ENCODE measurements at regions not wholly inside any gene's neighbourhood (a gene's known extent, or its start where the extent isn't known, plus 50 kb on each side); places are given as distances from the start of the nearest gene placed in this dataset.
"Not testable (repeated sequence)": the region's sequence is repeated elsewhere in the genome, so short reads cannot be mapped to it uniquely, and the experiment has no call there.

GRCh38 chr2:87410371-87410770 lies 337.5 kb upstream of the PLGLB2 start:
- DNase-seq (ENCODE audit: low spot score) = not testable (repeated sequence)

- not testable (repeated sequence) for DNase-seq (ENCODE audit: low spot score)
Measured at GRCh38 chr2:87412036-87412820, 335.7 kb upstream of the PLGLB2 start.

- not testable (repeated sequence) for DNase-seq (ENCODE audit: low spot score)
Measured at GRCh38 chr2:87414331-87414730, 333.6 kb upstream of the PLGLB2 start.

DNA sequence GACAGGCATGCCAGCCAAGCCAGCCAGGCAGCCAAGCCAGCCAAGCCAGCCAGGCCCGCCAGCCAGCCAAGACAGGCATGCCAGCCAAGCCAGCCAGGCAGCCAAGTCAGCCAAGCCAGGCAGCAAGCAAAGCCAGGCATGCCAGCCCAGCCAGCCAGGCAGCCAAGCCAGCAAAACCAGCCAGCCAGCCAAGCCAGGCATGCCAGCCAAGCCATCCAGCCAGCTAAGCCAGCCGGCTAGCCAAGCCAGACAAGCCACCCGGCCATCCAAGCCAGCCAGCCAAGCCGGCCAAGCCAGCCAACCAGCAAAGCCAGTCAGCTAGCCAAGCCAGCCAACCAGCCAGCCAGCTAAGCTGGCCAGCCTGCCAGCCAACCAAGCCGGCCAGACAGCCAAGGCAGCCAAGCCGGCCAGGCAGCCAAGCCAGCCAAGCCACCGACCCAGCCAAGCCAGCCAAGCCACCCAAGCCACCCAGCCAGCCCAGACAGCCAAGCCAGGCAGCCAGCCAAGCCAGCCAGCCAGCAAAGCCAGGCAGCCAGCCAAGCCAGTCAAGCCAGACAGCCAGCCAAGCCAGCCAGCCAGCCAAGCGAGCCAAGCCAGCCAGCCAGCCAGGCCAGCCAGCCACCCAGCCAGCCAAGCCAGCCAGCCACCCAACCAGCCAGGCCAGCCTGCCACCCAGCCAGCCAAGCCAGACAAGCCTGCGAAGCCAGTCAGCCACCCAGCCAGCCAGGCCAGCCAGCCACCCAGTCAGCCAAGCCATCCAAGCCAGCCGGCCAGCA lies 332.9 kb upstream of the PLGLB2 start:
- DNase-seq (ENCODE audit: low spot score) = not testable (repeated sequence)

GRCh38 chr2:87415586-87416265 lies 332.2 kb upstream of the PLGLB2 start:
- peak; percentile 0 for DNase-seq (ENCODE audit: low spot score)

GRCh38 chr2:87416266-87416592 lies 331.7 kb upstream of the PLGLB2 start:
- peak; percentile 0 for DNase-seq (ENCODE audit: low spot score)

- DNase-seq (ENCODE audit: low spot score) = not testable (repeated sequence)
Measured at GRCh38 chr2:87417147-87417546, 330.7 kb upstream of the PLGLB2 start.

DNA sequence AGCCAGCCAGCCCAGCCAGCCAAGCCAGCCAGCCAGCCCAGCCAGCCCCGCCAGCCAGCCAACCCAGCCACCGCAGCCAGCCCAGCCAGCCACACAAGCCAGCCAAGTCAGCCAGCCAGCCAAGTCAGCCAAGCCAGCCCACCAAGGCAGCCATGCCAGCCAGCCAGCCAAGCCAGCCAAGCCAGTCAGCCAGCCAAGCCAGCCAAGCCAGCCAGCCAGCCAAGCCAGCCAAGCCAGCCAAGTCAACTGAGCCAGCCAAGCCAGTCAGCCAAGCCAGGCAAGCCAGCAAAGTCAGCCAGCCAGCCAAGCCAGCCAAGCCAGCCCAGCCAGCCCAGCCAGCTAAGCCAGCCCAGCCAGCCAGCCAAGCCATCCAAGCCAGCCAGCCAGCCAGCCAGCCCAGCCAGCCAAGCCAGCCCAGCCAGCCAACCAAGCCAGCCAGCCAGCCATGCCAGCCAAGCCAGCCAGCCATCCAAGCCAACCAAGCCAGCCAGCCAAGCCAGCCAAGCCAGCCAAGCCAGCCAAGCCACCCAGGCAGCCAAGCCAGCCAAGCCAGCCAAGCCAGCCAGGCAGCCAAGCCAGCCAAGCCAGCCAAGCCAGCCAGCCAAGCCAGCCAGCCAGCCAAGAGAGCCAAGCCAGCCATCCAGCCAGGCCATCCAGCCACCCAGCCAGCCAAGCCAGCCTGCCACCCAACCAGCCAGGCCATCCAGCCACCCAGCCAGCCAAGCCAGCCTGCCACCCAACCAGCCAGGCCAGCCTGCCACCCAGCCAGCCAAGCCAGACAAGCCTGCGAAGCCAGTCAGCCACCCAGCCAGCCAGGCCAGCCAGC lies 329.9 kb upstream of the PLGLB2 start:
- not testable (repeated sequence) for DNase-seq (ENCODE audit: low spot score)

GRCh38 chr2:87418823-87419822 lies 328.8 kb upstream of the PLGLB2 start:
- DNase-seq (ENCODE audit: low spot score) = not testable (repeated sequence)

GRCh38 chr2:87419980-87420379 lies 327.9 kb upstream of the PLGLB2 start:
- not testable (repeated sequence) for DNase-seq (ENCODE audit: low spot score)

DNA sequence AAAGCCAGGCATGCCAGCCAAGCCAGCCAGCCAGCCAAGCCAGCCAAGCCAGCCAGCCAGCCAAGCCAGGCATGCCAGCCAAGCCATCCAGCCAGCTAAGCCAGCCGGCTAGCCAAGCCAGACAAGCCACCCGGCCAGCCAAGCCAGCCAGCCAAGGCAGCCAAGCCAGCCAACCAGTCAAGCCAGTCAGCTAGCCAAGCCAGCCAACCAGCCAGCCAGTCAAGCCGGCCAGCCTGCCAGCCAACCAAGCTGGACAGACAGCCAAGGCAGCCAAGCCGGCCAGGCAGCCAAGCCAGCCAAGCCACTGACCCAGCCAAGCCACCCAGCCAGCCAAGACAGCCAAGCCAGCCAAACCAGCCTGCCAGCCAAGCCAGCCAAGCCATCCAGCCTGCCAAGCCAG lies 326.9 kb upstream of the PLGLB2 start:
- DNase-seq (ENCODE audit: low spot score) = not testable (repeated sequence)

DNA sequence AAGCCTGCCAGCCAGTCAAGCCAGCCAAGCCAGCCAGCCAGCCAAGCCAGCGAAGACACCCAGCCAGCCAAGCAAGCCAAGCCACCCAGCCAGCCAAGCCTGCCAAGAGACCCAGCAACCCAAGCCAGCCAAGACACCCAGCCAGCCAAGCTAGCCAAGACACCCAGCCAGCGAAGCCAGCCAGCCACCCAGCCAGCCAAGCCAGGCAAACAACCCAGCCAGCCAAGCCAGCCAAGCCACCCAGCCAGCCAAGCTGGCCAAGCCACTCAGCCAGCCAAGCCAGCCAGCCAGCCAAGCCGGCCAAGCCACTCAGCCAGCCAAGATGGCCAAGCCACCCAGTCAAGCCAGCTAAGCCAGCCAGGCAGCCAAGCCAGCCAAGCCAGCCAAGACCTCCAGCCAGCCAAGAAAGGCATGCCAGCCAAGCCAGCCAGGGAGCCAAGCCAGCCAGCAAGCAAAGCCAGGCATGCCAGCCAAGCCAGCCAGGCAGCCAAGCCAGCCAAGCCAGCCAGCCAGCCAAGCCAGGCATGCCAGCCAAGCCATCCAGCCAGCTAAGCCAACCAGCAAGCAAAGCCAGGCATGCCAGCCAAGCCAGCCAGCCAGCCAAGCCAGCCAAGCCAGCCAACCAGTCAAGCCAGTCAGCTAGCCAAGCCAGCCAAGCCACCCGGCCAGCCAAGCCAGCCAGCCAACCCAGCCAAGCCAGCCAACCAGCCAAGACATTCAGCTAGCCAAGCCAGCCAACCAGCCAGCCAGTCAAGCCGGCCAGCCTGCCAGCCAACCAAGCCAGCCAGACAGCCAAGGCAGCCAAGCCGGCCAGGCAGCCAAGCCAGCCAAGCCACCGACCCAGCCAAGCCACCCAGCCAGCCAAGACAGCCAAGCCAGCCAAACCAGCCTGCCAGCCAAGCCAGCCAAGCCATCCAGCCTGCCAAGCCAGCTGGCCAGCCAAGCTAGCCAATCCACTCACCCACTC lies 323.8 kb upstream of the PLGLB2 start:
- not testable (repeated sequence) for DNase-seq (ENCODE audit: low spot score)

DNA sequence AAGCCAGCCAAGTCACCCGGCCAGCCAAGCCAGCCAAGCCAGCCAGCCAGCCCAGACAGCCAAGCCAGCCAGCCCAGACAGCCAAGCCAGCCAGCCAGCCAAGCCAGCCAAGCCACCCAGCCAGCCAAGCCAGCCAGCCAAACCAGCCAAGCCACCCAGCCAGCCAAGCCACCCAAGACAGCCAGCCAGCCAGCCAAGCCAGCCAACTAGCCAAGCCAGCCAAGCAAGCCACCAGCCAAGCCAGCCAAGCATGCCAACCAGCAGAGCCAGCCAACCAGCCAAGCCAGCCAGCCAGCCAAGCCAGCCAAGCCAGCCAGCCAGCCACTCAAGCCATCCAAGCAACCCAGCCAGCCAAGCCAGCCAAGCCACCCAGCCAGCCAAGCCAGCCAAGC lies 323.1 kb upstream of the PLGLB2 start:
- DNase-seq (ENCODE audit: low spot score) = not testable (repeated sequence)

GRCh38 chr2:87425191-87425590 lies 322.7 kb upstream of the PLGLB2 start:
- DNase-seq (ENCODE audit: low spot score) = not testable (repeated sequence)

DNA sequence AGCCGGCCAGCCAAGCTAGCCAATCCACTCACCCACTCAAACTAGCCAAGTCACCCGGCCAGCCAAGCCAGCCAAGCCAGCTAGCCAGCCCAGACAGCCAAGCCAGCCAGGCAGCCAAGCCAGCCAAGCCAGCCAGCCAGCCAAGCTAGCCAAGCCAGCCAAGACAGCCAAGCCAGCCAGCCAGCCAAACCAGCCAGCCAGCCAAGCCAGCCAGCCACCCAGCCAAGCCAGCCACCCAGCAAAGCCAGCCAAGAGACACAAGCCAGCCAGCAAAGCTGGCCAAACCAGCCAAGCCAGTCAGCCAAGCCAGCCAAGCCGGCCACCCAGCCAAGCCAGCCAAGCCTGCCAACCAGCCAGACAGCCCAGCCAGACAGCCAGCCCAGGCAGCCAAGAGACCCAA lies 322.2 kb upstream of the PLGLB2 start:
- not testable (repeated sequence) for DNase-seq (ENCODE audit: low spot score)

DNA sequence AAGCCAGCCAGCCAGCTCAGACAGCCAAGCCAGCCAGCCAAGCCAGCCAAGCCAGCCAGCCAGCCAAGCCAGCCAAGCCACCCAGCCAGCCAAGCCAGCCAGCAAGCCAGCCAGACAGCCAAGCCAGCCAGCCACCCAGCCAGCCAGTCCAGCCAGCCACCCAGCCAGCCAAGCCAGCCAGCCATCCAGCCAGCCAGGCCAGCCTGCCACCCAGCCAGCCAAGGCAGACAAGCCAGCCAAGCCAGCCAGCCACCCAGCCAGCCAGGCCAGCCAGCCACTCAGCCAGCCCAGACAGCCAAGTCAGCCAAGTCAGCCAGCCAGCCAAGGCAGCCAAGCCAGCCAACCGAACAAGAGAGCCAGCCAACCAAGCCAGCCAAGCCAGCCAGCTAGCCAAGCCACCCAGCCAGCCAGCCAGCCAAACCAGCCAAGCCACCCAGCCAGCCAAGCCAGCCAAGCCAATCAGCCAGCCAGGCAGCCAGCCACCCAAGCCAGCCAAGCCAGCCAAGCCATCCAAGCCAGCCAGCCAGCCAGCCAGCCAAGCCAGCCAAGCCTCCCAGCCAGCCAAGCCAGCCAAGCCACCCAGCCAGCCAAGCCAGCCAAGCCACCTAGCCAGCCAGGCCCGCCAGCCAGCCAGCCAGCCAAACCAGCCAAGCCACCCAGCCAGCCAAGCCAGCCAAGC lies 319.3 kb upstream of the PLGLB2 start:
- DNase-seq (ENCODE audit: low spot score) = not testable (repeated sequence)

- DNase-seq (ENCODE audit: low spot score) = not testable (repeated sequence)
Measured at GRCh38 chr2:87429206-87429930, 318.5 kb upstream of the PLGLB2 start.

GRCh38 chr2:87429931-87430275 lies 318.0 kb upstream of the PLGLB2 start:
- not testable (repeated sequence) for DNase-seq (ENCODE audit: low spot score)

Data from kidney tubule cell (primary cell).